ENCODE measurements at regions not wholly inside any gene's neighbourhood (a gene's known extent, or its start where the extent isn't known, plus 50 kb on each side); places are given as distances from the start of the nearest gene placed in this dataset.

- H3K27me3 ChIP-seq (ENCODE audit: insufficient read depth, poor library complexity, severe bottlenecking), result no peaks in the 10 kb centered on the region
- DNase-seq (ENCODE audit: low read depth in 1 of 2, low spot score in 1 of 2), result peak in 1 of 2 experiments; percentile 26
- no peak overlapping the region for H3K27ac ChIP-seq (replicated peaks)
- H3K4me3 ChIP-seq (replicated peaks; ENCODE audit: insufficient read depth, low read length), result no peak overlapping the region
- TF ChIP-seq SPI1 (IDR thresholded peaks at IDR 0.05; ENCODE audit: borderline replicate concordance, low read depth) (0 out of 2 replicates have a peak, but pooled peaks have one; percentile 51), REST (IDR thresholded peaks at IDR 0.05; ENCODE audit: insufficient replicate concordance, low read depth) (no peak)
These were observed 326.7 kb upstream of the ROPN1 start for GRCh38 chr3:124318656-124319055.

GRCh38 chr3:124320976-124321375, 329.1 kb upstream of the ROPN1 start:
- no peak for DNase-seq (ENCODE audit: low read depth in 1 of 2, low spot score in 1 of 2)
- no peaks in the 10 kb centered on the region for H3K27me3 ChIP-seq (ENCODE audit: insufficient read depth, poor library complexity, severe bottlenecking)
- H3K27ac ChIP-seq (replicated peaks), result no peak overlapping the region
- no peak overlapping the region for H3K4me3 ChIP-seq (replicated peaks; ENCODE audit: insufficient read depth, low read length)
- TF ChIP-seq REST (IDR thresholded peaks at IDR 0.05; ENCODE audit: insufficient replicate concordance, low read depth), result no peak
- TF ChIP-seq SPI1 (IDR thresholded peaks at IDR 0.05; ENCODE audit: borderline replicate concordance, low read depth), result no peak
- TF ChIP-seq POLR2AphosphoS5 (IDR thresholded peaks at IDR 0.05; ENCODE audit: low read depth), result no peak
- TF ChIP-seq GABPA (IDR thresholded peaks at IDR 0.05; ENCODE audit: low read depth), result no peak
- no peak for TF ChIP-seq CTCF (IDR thresholded peaks at IDR 0.05; ENCODE audit: insufficient read depth, low read length)

DNA sequence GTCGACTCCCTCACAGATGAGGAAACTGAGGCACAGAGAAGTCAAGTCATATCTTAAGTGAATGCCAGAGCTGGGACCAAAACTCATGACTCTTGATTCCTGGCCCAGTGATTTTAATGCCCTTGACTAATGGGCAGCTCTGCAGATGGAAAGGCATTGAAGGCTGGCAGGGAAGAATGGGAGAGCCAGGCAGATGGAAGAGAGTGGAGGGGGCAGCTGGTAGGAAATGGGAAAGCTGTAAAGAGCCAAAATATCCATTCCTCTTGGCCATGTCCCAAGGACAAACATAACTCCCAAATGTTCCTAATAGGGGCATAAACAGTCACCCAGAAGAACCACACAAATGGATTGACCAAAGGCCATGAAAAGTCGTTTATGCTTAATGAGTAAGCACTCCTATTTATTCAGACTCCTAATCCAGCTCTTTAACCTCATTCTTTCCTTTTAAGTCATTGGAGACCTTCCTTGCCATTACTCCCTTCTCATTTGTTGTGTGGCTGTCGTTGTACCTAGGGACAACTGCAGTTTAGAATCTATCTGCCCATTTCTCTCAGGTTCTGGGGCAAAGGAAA, 330.5 kb upstream of the ROPN1 start:
- no peak overlapping the region for H3K4me3 ChIP-seq (replicated peaks; ENCODE audit: insufficient read depth, low read length)
- no peak for DNase-seq (ENCODE audit: low read depth in 1 of 2, low spot score in 1 of 2)
- TF ChIP-seq CTCF (IDR thresholded peaks at IDR 0.05; ENCODE audit: insufficient read depth, low read length) (no peak), GABPA (IDR thresholded peaks at IDR 0.05; ENCODE audit: low read depth) (no peak), SPI1 (IDR thresholded peaks at IDR 0.05; ENCODE audit: borderline replicate concordance, low read depth) (no peak), POLR2AphosphoS5 (IDR thresholded peaks at IDR 0.05; ENCODE audit: low read depth) (no peak), REST (IDR thresholded peaks at IDR 0.05; ENCODE audit: insufficient replicate concordance, low read depth) (no peak)
- H3K27me3 ChIP-seq (ENCODE audit: insufficient read depth, poor library complexity, severe bottlenecking), result no peaks in the 10 kb centered on the region
- no peak overlapping the region for H3K27ac ChIP-seq (replicated peaks)
